ENCODE measurements at regions not wholly inside any gene's neighbourhood (a gene's known extent, or its start where the extent isn't known, plus 50 kb on each side); places are given as distances from the start of the nearest gene placed in this dataset.

DNA sequence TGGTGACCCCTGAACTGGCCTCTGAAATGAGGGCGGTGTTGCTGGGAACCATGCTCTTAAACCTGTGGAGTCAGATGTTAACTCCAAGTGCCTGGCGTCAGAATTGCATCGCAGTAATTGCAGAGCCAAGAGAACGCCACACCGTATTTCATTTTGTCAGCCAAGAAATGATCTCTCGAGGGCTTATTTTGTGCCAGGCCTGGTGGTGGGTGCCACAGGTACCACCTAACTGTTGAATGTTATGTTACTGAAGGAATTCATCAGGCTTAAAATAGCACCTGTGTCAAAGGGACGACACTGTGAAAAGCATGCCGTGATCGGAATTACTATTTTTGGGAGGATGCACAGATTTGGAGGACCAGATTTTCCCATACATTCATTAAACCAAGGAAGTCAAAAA is 51.9 kb upstream of the BAIAP2L1 start:
- peaks cover 0 to 2% of the 10 kb centered on the region in 2 donors for H3K4me1 ChIP-seq (replicated peaks in 1 of 2)
- no peak overlapping the region for H3K27ac ChIP-seq
- in situ Hi-C loops (cut with MboI; ENCODE audit: low pct_unique_long_range_greater_than_20kb in 2 of 9, low sequenced_read_pairs in 9 of 9, unreplicated experiment in 9 of 9), result no loop called here
- ATAC-seq (replicated peaks in 6 of 8), result no peak
- no peak overlapping the region for H3K4me3 ChIP-seq
- WGBS, 10 experiments, result 58 to 93% (median 77%) methylated on average over 1 to 8 of the region's 9 CpGs; no CpG with 5 or more reads in 2 of the 10 experiments
